ENCODE measurements at regions not wholly inside any gene's neighbourhood (a gene's known extent, or its start where the extent isn't known, plus 50 kb on each side); places are given as distances from the start of the nearest gene placed in this dataset.

DNA sequence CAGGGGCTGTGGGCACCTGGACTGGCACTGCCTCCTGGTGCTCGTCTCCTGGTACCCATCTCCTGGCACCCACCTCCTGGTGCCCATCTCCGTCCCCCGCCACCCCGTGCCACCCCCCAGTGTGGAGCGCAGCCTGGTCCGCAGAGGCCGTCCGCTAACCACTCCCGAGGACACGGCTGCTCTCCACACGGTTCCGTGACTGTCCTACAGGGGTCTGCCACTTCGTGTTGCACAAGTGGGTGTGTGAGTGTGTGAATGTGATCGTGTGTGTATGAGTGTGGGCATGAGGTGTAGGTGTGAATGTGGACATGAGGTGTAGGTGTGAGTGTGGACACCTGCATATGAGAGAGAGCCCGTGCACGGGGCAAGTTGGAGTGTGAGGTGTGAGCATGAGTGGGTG lies 119.4 kb upstream of the HS6ST1 start:
- DNase-seq = no peak

- DNase-seq = no peak
Observed at GRCh38 chr2:128438586-128438985, 119.9 kb upstream of the HS6ST1 start.

DNA sequence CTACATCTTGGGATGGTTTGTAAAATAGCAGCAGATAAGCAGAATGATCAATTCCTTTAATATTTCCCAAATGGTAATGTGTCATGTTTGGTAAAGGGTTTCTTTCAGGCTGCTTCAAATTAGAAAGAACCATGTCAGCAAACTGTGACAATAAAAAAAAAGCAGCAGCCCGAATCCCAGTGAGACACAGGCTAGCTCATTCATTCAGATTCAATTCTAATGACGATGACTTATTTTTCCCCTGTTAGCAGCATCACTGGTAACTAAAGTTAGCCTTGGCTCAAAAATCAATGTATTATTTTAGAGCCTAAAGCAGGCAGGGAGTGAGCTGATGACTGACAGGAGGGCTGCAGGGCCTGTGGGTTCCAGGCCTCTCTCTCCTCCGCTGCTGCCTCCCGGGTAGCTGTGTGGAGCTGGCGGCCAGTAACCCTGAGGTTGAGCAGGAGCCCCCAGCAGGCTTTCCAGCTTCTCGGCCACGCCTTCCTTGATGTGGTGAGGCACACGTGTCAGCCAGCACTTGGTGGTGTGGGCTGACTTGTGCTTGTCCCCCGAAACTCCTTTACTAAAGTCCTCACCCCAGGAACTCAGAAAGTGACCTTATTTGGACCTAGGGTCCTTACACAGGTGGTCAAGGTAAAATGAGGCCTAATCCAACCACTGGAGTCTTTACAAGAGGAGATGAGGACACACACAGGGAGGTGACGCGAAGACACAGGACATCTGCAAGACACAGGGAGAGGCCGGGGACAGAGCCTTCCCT lies 120.5 kb upstream of the HS6ST1 start:
- no peak for DNase-seq

DNA sequence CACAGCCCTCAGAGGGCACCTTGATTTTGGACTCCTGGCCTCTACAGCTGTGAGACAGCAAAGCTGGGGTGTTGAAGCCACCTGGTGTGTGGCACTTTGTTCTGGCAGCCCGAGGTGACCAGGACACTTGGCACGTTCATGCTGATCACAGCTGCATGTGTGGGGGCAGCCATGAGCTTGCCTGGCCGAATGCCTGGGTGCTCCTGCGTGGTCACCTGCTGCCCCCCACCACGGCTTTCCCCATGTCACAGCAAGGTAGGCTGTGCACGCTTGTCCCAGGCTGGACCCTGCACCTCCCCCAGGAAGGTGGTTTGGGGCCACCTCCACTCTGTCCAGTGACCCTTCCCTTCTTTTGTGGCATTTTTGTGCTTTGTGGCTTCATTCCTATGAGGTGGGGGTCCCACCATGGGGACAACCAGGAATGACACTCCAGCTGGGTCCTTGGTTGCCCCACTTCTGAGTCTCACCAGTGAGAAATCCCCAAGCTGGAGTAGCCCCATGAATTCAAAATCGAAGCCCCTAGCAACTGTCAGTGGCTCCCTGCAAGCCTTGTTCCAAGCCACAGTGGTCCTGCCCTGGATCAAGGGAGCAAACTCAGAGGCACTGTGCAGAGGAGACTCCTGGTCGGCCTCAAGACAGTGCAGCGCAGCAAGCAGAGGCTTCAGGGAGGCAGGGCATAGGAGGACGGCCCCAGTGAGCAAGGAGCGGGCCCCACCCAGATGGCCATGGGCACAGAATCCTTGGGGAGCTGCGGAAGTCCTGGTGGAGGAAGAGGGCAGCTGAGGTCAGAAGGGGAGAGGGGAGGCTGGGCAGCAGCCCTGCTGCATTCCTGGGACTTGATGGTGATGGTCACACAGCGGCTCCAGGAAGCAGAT lies 121.4 kb upstream of the HS6ST1 start:
- DNase-seq = no peak

GRCh38 chr2:128440666-128441340 lies 122.1 kb upstream of the HS6ST1 start:
- no peak for DNase-seq

DNA sequence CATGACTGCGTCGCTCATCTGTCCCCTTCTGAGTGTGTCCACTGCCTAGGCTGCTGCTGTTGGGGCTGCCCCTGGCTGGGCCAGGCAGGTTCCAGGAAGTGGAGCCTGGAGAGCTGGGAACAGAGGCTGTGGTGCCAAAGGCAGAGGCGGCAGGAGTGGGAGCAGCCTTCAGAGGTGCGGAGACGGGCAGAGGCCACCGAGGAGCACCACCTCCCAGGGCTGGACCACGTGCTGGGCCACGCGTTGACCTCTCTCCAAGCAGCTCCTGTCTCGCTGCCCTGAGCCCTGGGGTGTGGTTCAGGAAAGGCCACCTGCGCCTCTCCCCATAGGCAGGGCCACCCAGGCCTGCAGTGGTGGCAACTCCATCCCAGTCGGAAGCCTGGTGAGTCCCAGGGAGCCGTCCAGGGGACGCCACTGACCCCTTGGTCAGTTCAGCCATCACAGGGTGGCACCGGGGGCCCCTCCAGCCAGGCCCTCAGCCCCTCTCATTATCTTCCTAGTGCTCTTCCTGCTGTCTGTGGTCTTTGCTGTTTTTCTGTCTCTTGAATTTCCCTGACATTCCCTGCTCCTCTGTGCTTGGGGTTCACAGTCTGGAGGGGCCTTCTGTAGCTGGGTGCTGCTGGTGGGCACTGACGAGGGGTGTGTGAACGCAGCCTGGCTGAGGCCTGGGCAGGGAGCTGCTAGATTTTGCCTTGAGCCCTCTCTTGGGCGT lies 122.8 kb upstream of the HS6ST1 start:
- no peak for DNase-seq

GRCh38 chr2:128442053-128442751 lies 123.5 kb upstream of the HS6ST1 start:
- peak; percentile 69 to 84 (median 76) for DNase-seq

GRCh38 chr2:128442891-128443302 lies 124.2 kb upstream of the HS6ST1 start:
- peak; percentile 63 to 82 (median 80) for DNase-seq

DNA sequence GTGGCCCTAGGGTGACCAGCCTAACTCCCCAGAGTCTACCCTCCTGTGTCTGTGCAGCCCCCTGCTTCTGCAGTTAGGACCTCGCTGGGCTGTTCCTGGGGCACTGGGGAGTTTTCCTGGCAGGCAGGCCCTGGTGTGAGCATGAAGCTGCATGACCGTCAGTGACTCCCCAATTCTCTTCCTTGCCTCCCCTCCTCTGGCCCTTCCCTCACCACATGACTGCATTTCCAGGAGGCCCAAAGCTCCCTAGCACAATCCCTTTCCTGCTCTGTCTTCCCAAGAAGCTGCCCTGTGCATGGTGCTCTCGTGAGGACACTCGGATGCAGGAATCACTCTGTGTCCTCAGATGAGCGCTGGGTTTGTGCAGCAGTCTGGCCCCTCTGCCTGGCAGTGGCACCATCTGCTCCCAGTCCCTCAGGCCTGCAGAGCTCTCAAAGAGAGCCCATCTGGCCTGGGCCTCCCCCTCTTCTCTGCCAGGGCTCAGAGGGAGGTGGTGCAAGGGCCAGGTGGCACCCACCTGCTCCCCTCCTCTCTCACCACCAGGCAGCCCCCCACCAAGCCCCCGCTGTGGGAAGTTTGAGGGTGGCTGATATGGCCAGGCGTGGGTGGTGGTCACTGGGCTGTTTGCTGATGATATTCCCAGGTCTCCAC lies 125.6 kb upstream of the HS6ST1 start:
- no peak for DNase-seq

DNA sequence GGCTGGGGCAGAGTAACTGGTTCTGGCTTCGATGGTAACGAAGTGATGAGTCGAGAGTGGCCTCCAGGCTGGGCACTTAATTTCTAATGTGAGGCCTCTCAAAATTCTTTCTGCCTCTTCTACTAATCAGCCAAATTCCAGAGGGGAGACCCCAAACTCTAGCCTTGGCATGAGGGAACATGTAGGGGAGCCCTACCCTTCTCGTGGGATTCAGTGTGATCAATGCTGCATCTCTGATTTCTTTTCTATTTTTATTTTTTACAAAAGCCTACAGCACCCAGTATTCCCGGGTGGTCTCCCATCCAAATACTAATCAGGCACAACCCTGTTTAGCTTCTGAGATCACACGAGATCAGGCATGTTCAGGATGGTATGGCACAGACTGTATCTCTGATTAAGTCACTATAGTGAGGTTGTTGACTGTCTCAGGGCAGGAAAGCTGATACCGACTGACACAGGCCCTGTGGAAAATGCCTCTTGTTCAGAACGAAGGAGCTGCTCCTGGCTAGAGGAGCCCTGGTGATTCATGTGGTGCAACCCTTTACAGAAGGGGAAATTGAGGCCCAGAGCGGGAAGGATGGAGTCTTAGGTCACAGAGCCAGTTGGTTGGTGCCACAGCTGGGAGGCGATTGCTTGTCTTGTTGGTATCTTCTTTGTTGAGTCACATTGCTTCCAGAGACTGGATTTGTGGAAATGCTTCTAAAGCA lies 126.3 kb upstream of the HS6ST1 start:
- DNase-seq = no peak

DNA sequence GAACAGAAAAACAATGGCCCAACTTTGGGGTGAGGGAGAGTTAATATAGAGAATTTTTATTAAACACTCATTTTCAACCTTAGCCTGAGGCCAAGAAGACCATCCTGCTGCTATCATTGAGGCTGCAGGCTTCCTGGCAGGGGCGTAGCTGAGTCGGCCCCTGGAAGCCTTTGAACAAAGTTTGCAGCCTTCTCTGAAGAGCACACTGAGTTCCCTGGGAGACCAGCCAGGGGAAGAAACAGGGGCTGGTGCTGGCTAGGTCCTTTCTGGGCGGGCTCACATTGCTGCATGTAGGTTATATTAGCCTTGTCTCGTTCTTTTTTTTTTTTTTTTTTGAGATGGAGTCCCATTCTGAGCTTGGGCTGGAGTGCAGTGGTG lies 126.8 kb upstream of the HS6ST1 start:
- DNase-seq = no peak

GRCh38 chr2:128446049-128446873 lies 127.6 kb upstream of the HS6ST1 start:
- no peak for DNase-seq

- DNase-seq = no peak
Observed at GRCh38 chr2:128446874-128447537, 128.3 kb upstream of the HS6ST1 start.

GRCh38 chr2:128447538-128447995 lies 128.9 kb upstream of the HS6ST1 start:
- DNase-seq = no peak

- DNase-seq = no peak
Observed at GRCh38 chr2:128448331-128449225, 129.9 kb upstream of the HS6ST1 start.

- no peak for DNase-seq
Observed at GRCh38 chr2:128449226-128450061, 130.8 kb upstream of the HS6ST1 start.
